Chondrocyte (in vitro differentiated cells): ENCODE measurements at regions not wholly inside any gene's neighbourhood (a gene's known extent, or its start where the extent isn't known, plus 50 kb on each side); places are given as distances from the start of the nearest gene placed in this dataset.

Experiments used
- DNase-seq: peaks from one replicate; pipeline ENCODE4 v3.0.0; 2021; ENCODE audit warnings: mixed read lengths, low spot score
- H3K27ac Mint-ChIP-seq: one replicate; pipeline ENCODE4 v1.8.0; 2021; ENCODE audit warnings: mild to moderate bottlenecking, moderate library complexity, mixed read lengths; ENCODE audit not compliant: unreplicated experiment
- H3K27me3 Mint-ChIP-seq: 2 replicates; pipeline ENCODE4 v1.8.0; 2021; ENCODE audit warnings: low read depth, mixed read lengths
- H3K36me3 Mint-ChIP-seq: 2 replicates; pipeline ENCODE4 v1.8.0; 2021; ENCODE audit warnings: low read depth, mixed read lengths
- H3K4me1 Mint-ChIP-seq: 2 replicates; pipeline ENCODE4 v1.8.0; 2021; ENCODE audit warnings: low read depth, mild to moderate bottlenecking, mixed read lengths
- H3K4me3 Mint-ChIP-seq: one replicate; pipeline ENCODE4 v1.8.0; 2021; ENCODE audit warnings: mild to moderate bottlenecking, moderate library complexity, mixed read lengths; ENCODE audit not compliant: unreplicated experiment
- H3K9me3 Mint-ChIP-seq: 2 replicates; pipeline ENCODE4 v1.8.0; 2021; ENCODE audit warnings: low read depth, mixed read lengths
- CTCF ChIP-seq: fragments of 200-600 bp; sonication (generic); IDR thresholded peaks from 2 replicates; pipeline ENCODE4 v1.5.0; 2021; ENCODE audit warnings: antibody characterized with exemption, mild to moderate bottlenecking, moderate library complexity

- Mint-ChIP-seq H3K27me3 (peaks cover 26% of the 10 kb centered on the region), H3K4me1 (no peaks in the 10 kb centered on the region), H3K9me3 (peaks cover 5% of the 10 kb centered on the region), H3K4me3 (no peak overlapping the region), H3K27ac (no peak overlapping the region), H3K36me3 (peaks cover 1% of the 10 kb centered on the region)
- no peak for DNase-seq
- peak; percentile 76 for TF ChIP-seq CTCF
Measured at GRCh38 chr5:15183520-15183919, 311.9 kb upstream of the ANKH start.

GRCh38 chr5:15170173-15170572, 298.6 kb upstream of the ANKH start:
- Mint-ChIP-seq H3K4me3 (no peak overlapping the region), H3K27ac (no peak overlapping the region), H3K36me3 (peaks cover 4% of the 10 kb centered on the region), H3K4me1 (no peaks in the 10 kb centered on the region), H3K9me3 (peaks cover 3% of the 10 kb centered on the region), H3K27me3 (peaks cover 27% of the 10 kb centered on the region)
- no peak for TF ChIP-seq CTCF
- no peak for DNase-seq

GRCh38 chr5:15168358-15168757, 296.8 kb upstream of the ANKH start:
- Mint-ChIP-seq H3K4me3 (no peak overlapping the region), H3K27me3 (peaks cover 30% of the 10 kb centered on the region), H3K9me3 (no peaks in the 10 kb centered on the region), H3K4me1 (no peaks in the 10 kb centered on the region), H3K36me3 (peaks cover 2% of the 10 kb centered on the region), H3K27ac (no peak overlapping the region)
- TF ChIP-seq CTCF, result no peak
- DNase-seq, result no peak

GRCh38 chr5:15160091-15160490, 288.5 kb upstream of the ANKH start:
- Mint-ChIP-seq H3K27ac (no peak overlapping the region), H3K4me1 (peaks cover 12% of the 10 kb centered on the region), H3K36me3 (peaks cover 1% of the 10 kb centered on the region), H3K9me3 (peaks cover 7% of the 10 kb centered on the region), H3K4me3 (no peak overlapping the region), H3K27me3 (peaks cover 30% of the 10 kb centered on the region)
- TF ChIP-seq CTCF, result no peak
- DNase-seq, result no peak

GRCh38 chr5:15159606-15160005, 288.0 kb upstream of the ANKH start:
- Mint-ChIP-seq H3K27ac (no peak overlapping the region), H3K27me3 (peaks cover 30% of the 10 kb centered on the region), H3K4me3 (no peak overlapping the region), H3K4me1 (peaks cover 12% of the 10 kb centered on the region), H3K36me3 (peaks cover 1% of the 10 kb centered on the region), H3K9me3 (peaks cover 7% of the 10 kb centered on the region)
- no peak for DNase-seq
- no peak for TF ChIP-seq CTCF
